Activated naive CD8-positive, alpha-beta T cell treated with anti-CD3 and anti-CD28 coated beads for 36 hours (primary cell): ENCODE measurements at regions not wholly inside any gene's neighbourhood (a gene's known extent, or its start where the extent isn't known, plus 50 kb on each side); places are given as distances from the start of the nearest gene placed in this dataset.
"Not testable (repeated sequence)": the region's sequence is repeated elsewhere in the genome, so short reads cannot be mapped to it uniquely, and the experiment has no call there.

Experiments used
- DNase-seq: peaks from one replicate; pipeline ENCODE4 v3.0.0; 2021
- H3K27ac Mint-ChIP-seq: one replicate; pipeline ENCODE4 v1.8.0; 2022; ENCODE audit warnings: mild to moderate bottlenecking, moderate library complexity, mixed read lengths
- H3K27me3 Mint-ChIP-seq: one replicate; pipeline ENCODE4 v1.8.0; 2022; ENCODE audit warnings: mild to moderate bottlenecking, mixed read lengths
- H3K36me3 Mint-ChIP-seq: one replicate; pipeline ENCODE4 v1.8.0; 2021; ENCODE audit warnings: mild to moderate bottlenecking, mixed read lengths
- H3K4me1 Mint-ChIP-seq: one replicate; pipeline ENCODE4 v1.8.0; 2021; ENCODE audit warnings: mixed read lengths
- H3K4me3 Mint-ChIP-seq: one replicate; pipeline ENCODE4 v1.8.0; 2022; ENCODE audit warnings: mild to moderate bottlenecking, moderate library complexity, mixed read lengths
- H3K9me3 Mint-ChIP-seq: one replicate; pipeline ENCODE4 v1.8.0; 2022; ENCODE audit warnings: mixed read lengths

DNA sequence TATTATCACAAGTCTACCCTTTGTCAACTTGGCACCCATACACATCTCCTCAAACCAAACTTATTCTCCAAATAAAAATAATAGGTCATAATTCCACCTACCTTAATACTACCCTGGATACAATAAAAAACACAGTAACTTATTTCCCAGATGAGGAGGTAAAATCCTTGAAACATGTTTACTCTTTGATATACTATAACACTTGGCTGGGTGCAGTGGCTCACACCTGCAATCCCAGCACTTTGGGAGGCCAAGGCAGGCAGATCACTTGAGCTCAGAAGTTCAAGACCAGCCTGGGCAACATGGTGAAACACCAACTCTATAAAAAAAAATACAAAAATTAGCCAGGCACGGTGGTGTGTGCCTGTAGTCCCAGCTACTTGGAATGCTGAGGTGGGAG lies 54.4 kb upstream of the PRSS3 start:
- H3K9me3 Mint-ChIP-seq, result peaks cover 13% of the 10 kb centered on the region
- H3K27me3 Mint-ChIP-seq, H3K4me3 Mint-ChIP-seq, H3K27ac Mint-ChIP-seq, H3K4me1 Mint-ChIP-seq, DNase-seq, H3K36me3 Mint-ChIP-seq: not testable (repeated sequence)

DNA sequence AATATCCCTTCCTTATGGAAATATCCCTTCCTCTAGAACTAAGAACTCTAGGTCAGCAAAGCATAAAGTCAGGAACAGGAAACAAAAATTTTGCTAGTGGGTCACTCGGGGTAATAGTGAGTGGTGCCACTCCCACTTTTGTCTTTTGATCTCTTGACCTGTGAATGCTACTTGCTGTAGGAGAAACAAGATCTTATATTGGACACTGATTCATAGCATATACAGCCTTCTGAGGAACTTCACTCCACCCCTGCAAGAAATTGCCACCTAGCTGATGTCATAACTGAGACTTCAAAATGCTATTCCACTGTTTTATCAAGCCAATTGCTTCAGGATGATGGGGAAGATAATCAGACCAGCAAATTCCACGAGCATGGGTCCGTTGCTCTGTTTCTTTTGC lies 53.3 kb upstream of the PRSS3 start:
- Mint-ChIP-seq H3K36me3 (peaks cover 3% of the 10 kb centered on the region), H3K27ac (no peak overlapping the region), H3K4me1 (no peaks in the 10 kb centered on the region), H3K27me3 (no peaks in the 10 kb centered on the region), H3K9me3 (peaks cover 13% of the 10 kb centered on the region), H3K4me3 (no peak overlapping the region)
- DNase-seq, result no peak

DNA sequence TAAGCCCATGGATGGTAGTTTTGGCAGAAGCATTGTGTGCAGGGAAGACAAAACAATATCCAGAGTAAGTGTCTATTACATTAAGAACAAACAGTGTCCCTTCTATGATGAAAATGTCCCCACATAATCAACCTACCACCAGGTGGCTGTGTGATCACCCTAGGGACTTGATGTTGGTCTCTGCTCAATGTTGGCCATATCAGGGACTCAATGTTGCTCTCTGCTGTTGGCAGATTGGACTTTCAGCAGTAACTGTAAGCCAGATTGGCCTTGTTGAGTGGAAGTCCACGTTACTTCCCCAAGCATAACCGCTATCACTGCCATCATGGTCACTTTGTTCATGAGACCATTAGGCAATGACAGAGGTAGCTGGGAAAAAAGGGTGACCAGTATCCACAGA lies 52.8 kb upstream of the PRSS3 start:
- Mint-ChIP-seq H3K9me3 (peaks cover 13% of the 10 kb centered on the region), H3K27me3 (no peaks in the 10 kb centered on the region), H3K4me3 (no peak overlapping the region), H3K4me1 (no peaks in the 10 kb centered on the region), H3K36me3 (peaks cover 3% of the 10 kb centered on the region), H3K27ac (no peak overlapping the region)
- DNase-seq, result no peak
